A673 (cell line): ENCODE measurements at regions not wholly inside any gene's neighbourhood (a gene's known extent, or its start where the extent isn't known, plus 50 kb on each side); places are given as distances from the start of the nearest gene placed in this dataset.

Experiments
- BruUV-seq: library from RNA; stranded (reverse); fragments of 400-500 nt; replicated peaks from 2 replicates; lab custom pipeline; 2021; lab: Mats Ljungman, UMichigan
- CTCF ChIA-PET: fragments of 300-600 bp; sonication (Branson Sonifier 250); formaldehyde crosslinking; loops from one replicate; lab custom pipeline; 2022; ENCODE audit warnings: antibody characterized with exemption; lab: Charles Lee
- POLR2A ChIA-PET: fragments of 300-600 bp; sonication (Branson Sonifier 250); formaldehyde crosslinking; loops from one replicate; lab custom pipeline; 2022; ENCODE audit warnings: antibody characterized with exemption; ENCODE audit not compliant: low non-redundant PET; lab: Charles Lee
- DNase-seq: peaks from one replicate; pipeline ENCODE4 v3.0.0-alpha.2; 2015; ENCODE audit warnings: low spot score
- H3K27ac ChIP-seq: fragments of 200-600 bp; sonication (generic); 2 replicates; pipeline ENCODE4 v1.5.1; 2016; ENCODE audit warnings: mixed run types, low read depth, mild to moderate bottlenecking, mixed read lengths, antibody characterized with exemption, low read length; ENCODE audit not compliant: poor library complexity, severe bottlenecking
- H3K27me3 ChIP-seq: fragments of 200-600 bp; sonication (generic); replicated peaks from 2 replicates; pipeline ENCODE4 v1.6.1; 2017; ENCODE audit warnings: mixed run types, low read depth, mild to moderate bottlenecking, mixed read lengths, antibody characterized with exemption, low read length; ENCODE audit not compliant: insufficient read depth, poor library complexity
- H3K36me3 ChIP-seq: fragments of 200-600 bp; sonication (generic); 2 replicates; pipeline ENCODE4 v1.6.1; 2016; ENCODE audit warnings: mixed run types, mild to moderate bottlenecking, mixed read lengths, antibody characterized with exemption, low read length; ENCODE audit not compliant: insufficient read depth, poor library complexity, severe bottlenecking
- H3K4me1 ChIP-seq: fragments of 200-600 bp; sonication (generic); 2 replicates; pipeline ENCODE4 v1.6.1; 2017; ENCODE audit warnings: mixed run types, mild to moderate bottlenecking, mixed read lengths, antibody characterized with exemption, low read length; ENCODE audit not compliant: insufficient read depth, poor library complexity, severe bottlenecking
- H3K4me3 ChIP-seq: fragments of 200-600 bp; sonication (generic); 2 replicates; pipeline ENCODE4 v1.5.1; 2016; ENCODE audit warnings: low read depth, mixed run types, mild to moderate bottlenecking, mixed read lengths, low read length; ENCODE audit not compliant: poor library complexity, severe bottlenecking
- H3K9me3 ChIP-seq: fragments of 200-600 bp; sonication (generic); 2 replicates; pipeline ENCODE4 v1.6.1; 2016; ENCODE audit warnings: mixed run types, low read depth, mild to moderate bottlenecking, mixed read lengths, antibody characterized with exemption, low read length; ENCODE audit not compliant: poor library complexity, severe bottlenecking
- CTCF ChIP-seq: fragments of 300-800, 200-600 bp; sonication (generic); conservative IDR thresholded peaks from 2 replicates; pipeline ENCODE4 v1.5.1; 2017; ENCODE audit warnings: low read depth, mild to moderate bottlenecking, antibody characterized with exemption, low read length, moderate library complexity, mixed read lengths
- EZH2 ChIP-seq: fragments of 200-600 bp; sonication (generic); IDR thresholded peaks from 2 replicates; pipeline ENCODE4 v1.6.1; 2017; ENCODE audit warnings: borderline replicate concordance, low read depth, mild to moderate bottlenecking, mixed read lengths, antibody characterized with exemption, low read length; ENCODE audit not compliant: poor library complexity, severe bottlenecking
- intact Hi-C: fragments of 100-400 bp; cut with micrococcal nuclease; formaldehyde crosslinking; loops from one replicate; pipeline ENCODE4 v1.10.0; 2022; ENCODE audit not compliant: unreplicated experiment

- no peak overlapping the region for H3K27ac ChIP-seq
- no peak for TF ChIP-seq EZH2
- TF ChIP-seq CTCF = no peak
- ChIA-PET POLR2A (no interaction called here), CTCF (no interaction called here)
- H3K27me3 ChIP-seq = no peaks in the 10 kb centered on the region
- intact Hi-C loops = no loop called here
- no TSS peak for BruUV-seq
- no peaks in the 10 kb centered on the region for H3K4me1 ChIP-seq
- H3K9me3 ChIP-seq = no peaks in the 10 kb centered on the region
- H3K4me3 ChIP-seq = no peak overlapping the region
- no peak for DNase-seq
- H3K36me3 ChIP-seq = no peaks in the 10 kb centered on the region
These were observed 111.0 kb downstream of the CHST1 start for GRCh38 chr11:45554230-45554967.

- TF ChIP-seq CTCF (no peak), EZH2 (no peak)
- Histone ChIP-seq H3K4me1 (no peaks in the 10 kb centered on the region), H3K9me3 (no peaks in the 10 kb centered on the region), H3K27ac (no peak overlapping the region), H3K4me3 (no peak overlapping the region), H3K36me3 (no peaks in the 10 kb centered on the region), H3K27me3 (no peaks in the 10 kb centered on the region)
- intact Hi-C loops = no loop called here
- ChIA-PET POLR2A (no interaction called here), CTCF (interaction anchor here (0.6 kb wide), 1 partner anchor 55 kb away, joined by 3 read pairs; no protein-coding TSS in a partner anchor)
- BruUV-seq = no TSS peak
- no peak for DNase-seq
These were observed 112.0 kb downstream of the CHST1 start for GRCh38 chr11:45553383-45553936.

DNA sequence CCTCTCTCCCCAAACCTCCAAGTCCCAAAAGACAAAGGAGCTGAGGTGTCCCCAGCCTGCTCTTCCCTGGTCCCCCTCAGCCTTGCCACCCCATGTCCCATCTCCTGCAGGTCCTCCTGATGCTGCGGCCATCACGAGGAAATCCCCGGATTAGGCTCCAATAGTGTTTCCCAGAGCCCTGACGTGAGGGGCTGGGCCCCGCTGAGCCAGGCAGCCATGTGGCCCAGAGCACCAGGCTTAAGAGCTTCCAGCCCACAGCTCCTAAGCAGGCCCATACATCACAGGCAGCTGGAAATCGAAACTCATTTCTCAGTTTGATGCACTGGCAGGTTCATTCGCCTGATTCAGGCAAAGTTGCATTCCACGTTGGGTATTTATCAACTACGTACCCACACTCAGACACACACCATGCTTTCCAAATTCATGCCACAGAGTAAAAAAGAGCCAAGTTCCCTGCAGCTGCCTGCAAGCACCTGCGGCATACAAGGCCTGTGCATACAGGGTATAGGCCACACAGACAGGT lies 114.2 kb downstream of the CHST1 start:
- POLR2A ChIA-PET = no interaction called here
- no peaks in the 10 kb centered on the region for H3K4me1 ChIP-seq
- no TSS peak for BruUV-seq
- peaks cover 14% of the 10 kb centered on the region for H3K27me3 ChIP-seq
- no peak overlapping the region for H3K27ac ChIP-seq
- no peak for TF ChIP-seq EZH2
- no peak for TF ChIP-seq CTCF
- H3K36me3 ChIP-seq = no peaks in the 10 kb centered on the region
- intact Hi-C loops = no loop called here
- no peaks in the 10 kb centered on the region for H3K9me3 ChIP-seq
- H3K4me3 ChIP-seq = no peak overlapping the region
- CTCF ChIA-PET = interaction anchor here (0.6 to 1.0 kb wide), 2 partner anchors 221 to 920 kb away, joined by 3 to 10 read pairs; no protein-coding TSS in a partner anchor
- no peak for DNase-seq
